IMR-90 (cell line): ENCODE measurements at regions not wholly inside any gene's neighbourhood (a gene's known extent, or its start where the extent isn't known, plus 50 kb on each side); places are given as distances from the start of the nearest gene placed in this dataset.
A peak's percentile ranks its signal among the peaks of the same experiment; 100 is the strongest.

Experiments used
- ATAC-seq: fragments of 200-7000 bp; cut with Tn5 transposase; 2 replicates; pipeline ENCODE4 v1.9.1; 2020; ENCODE audit warnings: low read depth, mild to moderate bottlenecking, moderate library complexity
- BruUV-seq: library from RNA; stranded (reverse); fragments of 400-500 nt; replicated peaks from 2 replicates; lab custom pipeline; 2021; lab: Mats Ljungman, UMichigan
- CTCF ChIA-PET: fragments of 300-600 bp; formaldehyde crosslinking; extraction: SDS; loops from one replicate; lab custom pipeline; 2021; ENCODE audit warnings: antibody characterized with exemption; lab: Yijun Ruan, JAX
- POLR2A ChIA-PET: fragments of 300-600 bp; sonication (Branson Sonifier 250); formaldehyde crosslinking; loops from one replicate; lab custom pipeline; 2022; ENCODE audit warnings: antibody characterized with exemption; ENCODE audit not compliant: unreplicated experiment; lab: Charles Lee
- DNase-seq: peaks from one replicate; pipeline ENCODE4 v3.0.0; 2013
- H2AFZ ChIP-seq: replicated peaks from 2 replicates; pipeline ENCODE3; 2013; ENCODE audit warnings: low read length, mild to moderate bottlenecking; ENCODE audit not compliant: poor library complexity
- H2AK5ac ChIP-seq: 2 replicates; pipeline ENCODE4 v1.6.1; 2013; ENCODE audit warnings: low read depth, low read length, inconsistent platforms
- H2AK9ac ChIP-seq: replicated peaks from 2 replicates; pipeline ENCODE3; 2013; ENCODE audit warnings: mild to moderate bottlenecking, low read depth, low read length, moderate library complexity; ENCODE audit not compliant: poor library complexity
- H2BK120ac ChIP-seq: 2 replicates; pipeline ENCODE4 v1.6.1; 2013; ENCODE audit warnings: low read depth, low read length, inconsistent platforms
- H2BK15ac ChIP-seq: 3 replicates; pipeline ENCODE4 v1.6.1; 2013; ENCODE audit warnings: low read depth, low read length, inconsistent platforms
- H2BK20ac ChIP-seq: 2 replicates; pipeline ENCODE4 v1.6.1; 2013; ENCODE audit warnings: low read depth, mild to moderate bottlenecking, inconsistent platforms, low read length, moderate library complexity
- H2BK5ac ChIP-seq: 2 replicates; pipeline ENCODE4 v1.6.1; 2013; ENCODE audit warnings: mild to moderate bottlenecking, low read depth, low read length, inconsistent platforms; ENCODE audit not compliant: poor library complexity, severe bottlenecking
- H3K14ac ChIP-seq: replicated peaks from 2 replicates; pipeline ENCODE4 v1.6.1; 2013; ENCODE audit warnings: low read depth, low read length, inconsistent platforms
- H3K18ac ChIP-seq: 2 replicates; pipeline ENCODE4 v1.6.1; 2013; ENCODE audit warnings: low read depth, low read length, control low read depth
- H3K23ac ChIP-seq: 2 replicates; pipeline ENCODE4 v1.6.1; 2013; ENCODE audit warnings: low read depth, low read length, inconsistent platforms
- H3K27ac ChIP-seq: 2 replicates; pipeline ENCODE4 v1.5.1; 2013; ENCODE audit warnings: mild to moderate bottlenecking, control low read depth, low read length; ENCODE audit not compliant: insufficient read depth
- H3K27me3 ChIP-seq: 2 replicates; pipeline ENCODE4 v1.6.1; 2013; ENCODE audit warnings: low read length; ENCODE audit not compliant: control insufficient read depth, insufficient read depth
- H3K36me3 ChIP-seq: 2 replicates; pipeline ENCODE4 v1.6.1; 2013; ENCODE audit warnings: low read length, mixed read lengths; ENCODE audit not compliant: control insufficient read depth, insufficient read depth
- H3K4ac ChIP-seq: 2 replicates; pipeline ENCODE4 v1.6.1; 2013; ENCODE audit warnings: low read depth, low read length, inconsistent platforms
- H3K4me1 ChIP-seq: 2 replicates; pipeline ENCODE4 v1.6.1; 2013; ENCODE audit warnings: low read length, mixed read lengths; ENCODE audit not compliant: control insufficient read depth, insufficient read depth
- H3K4me2 ChIP-seq: 2 replicates; pipeline ENCODE4 v1.6.1; 2013; ENCODE audit warnings: low read depth, mild to moderate bottlenecking, control low read depth, low read length, moderate library complexity
- H3K4me3 ChIP-seq: 2 replicates; pipeline ENCODE4 v1.5.1; 2013; ENCODE audit warnings: low read depth, mild to moderate bottlenecking, control low read depth, low read length, moderate library complexity; ENCODE audit not compliant: insufficient read depth
- H3K56ac ChIP-seq: 2 replicates; pipeline ENCODE4 v1.6.1; 2013; ENCODE audit warnings: low read length, inconsistent platforms; ENCODE audit not compliant: insufficient read depth; ENCODE audit errors: extremely low read depth
- H3K79me1 ChIP-seq, 2 experiments: 2 replicates each; pipeline ENCODE4 v1.6.1; 2013; ENCODE audit warnings: low read length in 2 of 2, inconsistent platforms in 1 of 2, low read depth in 1 of 2
- H3K9ac ChIP-seq: 2 replicates; pipeline ENCODE4 v1.6.1; 2013; ENCODE audit warnings: low read depth, low read length, control low read depth
- H3K9me1 ChIP-seq: 2 replicates; pipeline ENCODE4 v1.6.1; 2013; ENCODE audit warnings: low read length, inconsistent platforms; ENCODE audit not compliant: insufficient read depth
- H3K9me3 ChIP-seq: 2 replicates; pipeline ENCODE4 v1.6.1; 2013; ENCODE audit warnings: low read length; ENCODE audit not compliant: control insufficient read depth, insufficient read depth
- H4K20me1 ChIP-seq: 2 replicates; pipeline ENCODE4 v1.6.1; 2013; ENCODE audit warnings: low read length, inconsistent platforms; ENCODE audit not compliant: insufficient read depth
- H4K5ac ChIP-seq: 2 replicates; pipeline ENCODE4 v1.6.1; 2013; ENCODE audit warnings: mild to moderate bottlenecking, low read depth, low read length, control low read depth
- H4K8ac ChIP-seq, 2 experiments: 2 replicates each; pipeline ENCODE4 v1.6.1; 2013; ENCODE audit warnings: low read depth in 2 of 2, low read length in 2 of 2, control low read depth in 1 of 2, inconsistent platforms in 1 of 2
- H4K91ac ChIP-seq: 2 replicates; pipeline ENCODE4 v1.6.1; 2013; ENCODE audit warnings: low read depth, low read length, inconsistent platforms; ENCODE audit not compliant: insufficient read depth
- BHLHE40 ChIP-seq: fragments of 150-350 bp; IDR thresholded peaks from 2 replicates; pipeline ENCODE4 v1.6.1; 2016; ENCODE audit warnings: mild to moderate bottlenecking, low read depth, low read length
- FOS ChIP-seq: fragments of 150-350 bp; IDR thresholded peaks from 2 replicates; pipeline ENCODE4 v1.6.1; 2016; ENCODE audit warnings: low read depth, low read length
- MAFK ChIP-seq: IDR thresholded peaks from 2 replicates; pipeline ENCODE4 v1.6.1; 2012; ENCODE audit warnings: low read depth, low read length, improper control_type of control experiment
- NFE2L2 ChIP-seq: fragments of 150-350 bp; IDR thresholded peaks from 2 replicates; pipeline ENCODE4 v1.6.1; 2016; ENCODE audit warnings: low read depth, mild to moderate bottlenecking, low read length
- RCOR1 ChIP-seq: IDR thresholded peaks from 2 replicates; pipeline ENCODE4 v1.6.1; 2012; ENCODE audit warnings: mild to moderate bottlenecking, low read length, improper control_type of control experiment; ENCODE audit not compliant: insufficient replicate concordance
- WGBS, 2 experiments: methylation state at CpG; one replicate each; pipeline versions ENCODE4 v1.1.5 to v1.1.7; 2013; ENCODE audit warnings: missing lambda C conversion rate in 2 of 2; ENCODE audit not compliant: insufficient read length in 1 of 2; ENCODE audit errors: extremely low coverage in 2 of 2; 5-methylcytosine and 5-hydroxymethylcytosine counted together
- dilution Hi-C: fragments of 300-500 bp; cut with HindIII; formaldehyde crosslinking; loops from one replicate; pipeline ENCODE4 v1.14.3; 2018; ENCODE audit warnings: low sequenced_read_pairs; ENCODE audit not compliant: unreplicated experiment
- in situ Hi-C: fragments of 300-500 bp; cut with MboI; formaldehyde crosslinking; loops from 3 replicates; pipeline ENCODE4 v1.14.3; 2019; ENCODE audit warnings: low sequenced_read_pairs, inconsistent platforms, mixed read lengths
- intact Hi-C: fragments of 100-400 bp; cut with micrococcal nuclease; formaldehyde crosslinking; loops from 2 replicates; pipeline ENCODE4 v1.10.0; 2022

- peak overlapping the region; percentile 12 to 83; a peak in 3 of 4 replicates for H4K8ac ChIP-seq
- H3K4ac ChIP-seq = peak overlapping the region; percentile 85
- H3K36me3 ChIP-seq = no peaks in the 10 kb centered on the region
- WGBS, 2 experiments = 36% methylated on average over 2 of the region's 8 CpGs; no CpG with 5 or more reads in 1 of the 2 experiments
- H3K4me2 ChIP-seq = peak overlapping the region; percentile 14
- H3K27ac ChIP-seq = peak overlapping the region; percentile 13
- H2AK9ac ChIP-seq = peak overlapping the region; percentile 89
- peak overlapping the region; percentile 59 for H3K18ac ChIP-seq
- no peak overlapping the region for H3K56ac ChIP-seq
- H2BK20ac ChIP-seq = peak overlapping the region; percentile 96
- peak overlapping the region; percentile 90 for H3K14ac ChIP-seq
- DNase-seq = peak; percentile 97
- peak overlapping the region; percentile 90 for H2BK5ac ChIP-seq
- peak overlapping the region; percentile 91; the same call in 2 of the 3 replicates for H2BK15ac ChIP-seq
- no peak overlapping the region for H3K9ac ChIP-seq
- peak overlapping the region; percentile 57 for H4K91ac ChIP-seq
- POLR2A ChIA-PET = interaction anchor here (2.4 kb wide), 1 partner anchor 114 kb away, joined by 11 read pairs; the partner anchor contains the start of gene GADD45A
- peak overlapping the region; percentile 80 for H3K23ac ChIP-seq
- H3K9me3 ChIP-seq = no peaks in the 10 kb centered on the region
- peak overlapping the region; percentile 79 for H2AFZ ChIP-seq
- ATAC-seq = peak; percentile 90
- H3K4me3 ChIP-seq = no peak overlapping the region
- CTCF ChIA-PET = interaction anchor here (0.6 to 3.8 kb wide), 3 partner anchors 9 to 179 kb away, joined by 4 to 16 read pairs (median 4); no protein-coding TSS in a partner anchor
- peak overlapping the region; percentile 93 for H2BK120ac ChIP-seq
- intact Hi-C loops (no loop called here), in situ Hi-C loops (loop anchor here (25.0 kb wide), 1 partner anchor 117 kb away; the partner anchor contains the start of gene GADD45A), dilution Hi-C loops (no loop called here)
- TF ChIP-seq FOS = peak; percentile 96
- TF ChIP-seq BHLHE40 = no peak
- TF ChIP-seq NFE2L2 = peak; percentile 86
- TF ChIP-seq RCOR1 = peak; percentile 63
- TF ChIP-seq MAFK = peak; percentile 19; the same call in 1 of the 2 replicates
- H4K5ac ChIP-seq = peak overlapping the region; percentile 70; the same call in 1 of the 2 replicates
- H4K20me1 ChIP-seq = no peaks in the 10 kb centered on the region
- H3K27me3 ChIP-seq = no peaks in the 10 kb centered on the region
- no peaks in the 10 kb centered on the region for H3K79me1 ChIP-seq
- no TSS peak for BruUV-seq
- peak overlapping the region; percentile 76 for H2AK5ac ChIP-seq
- peaks cover 22% of the 10 kb centered on the region for H3K4me1 ChIP-seq
- peaks cover 19% of the 10 kb centered on the region for H3K9me1 ChIP-seq
These were observed 114.4 kb upstream of the GADD45A start for GRCh38 chr1:67570486-67571143.
